Liver (tissue), 8 donors: ENCODE measurements at regions not wholly inside any gene's neighbourhood (a gene's known extent, or its start where the extent isn't known, plus 50 kb on each side); places are given as distances from the start of the nearest gene placed in this dataset.

Experiments used
- DNase-seq: peaks from one replicate; pipeline ENCODE4 v3.0.0-alpha.2; 2017; ENCODE audit warnings: low spot score
- H3K27ac ChIP-seq, 2 donors: one replicate each; pipeline ENCODE4 v1.7.0; 2013; ENCODE audit warnings: inconsistent platforms in 2 of 2, low read length in 2 of 2, control low read depth in 1 of 2, low read depth in 1 of 2, mild to moderate bottlenecking in 1 of 2
- H3K27me3 ChIP-seq, 4 donors: one replicate each; pipeline versions ENCODE4 v1.6.1 to v1.7.0; 2013; ENCODE audit warnings: low read length in 3 of 4, inconsistent platforms in 1 of 4, mild to moderate bottlenecking in 1 of 4, moderate library complexity in 1 of 4; ENCODE audit not compliant: control insufficient read depth in 4 of 4, insufficient read depth in 4 of 4
- H3K36me3 ChIP-seq, 4 donors: one replicate each; pipeline versions ENCODE4 v1.6.1 to v1.7.0; 2013; ENCODE audit warnings: low read length in 3 of 4, mild to moderate bottlenecking in 3 of 4, low read depth in 1 of 4, moderate library complexity in 1 of 4; ENCODE audit not compliant: control insufficient read depth in 4 of 4, insufficient read depth in 3 of 4
- H3K4me1 ChIP-seq, 4 donors: one replicate each; pipeline versions ENCODE4 v1.6.1 to v1.7.0; 2013; ENCODE audit warnings: low read length in 3 of 4, mild to moderate bottlenecking in 3 of 4, moderate library complexity in 1 of 4; ENCODE audit not compliant: control insufficient read depth in 4 of 4, insufficient read depth in 4 of 4
- H3K4me3 ChIP-seq, 3 donors: one replicate each; pipeline versions ENCODE4 v1.6.1 to v1.7.0; 2013; ENCODE audit warnings: low read length in 3 of 3, control low read depth in 1 of 3, low read depth in 1 of 3, mild to moderate bottlenecking in 1 of 3
- H3K9ac ChIP-seq, 2 donors: one replicate each; pipeline ENCODE4 v1.7.0; 2013; ENCODE audit warnings: low read length in 2 of 2, mild to moderate bottlenecking in 2 of 2, moderate library complexity in 2 of 2, control low read depth in 1 of 2, low read depth in 1 of 2
- H3K9me3 ChIP-seq, 4 donors: one replicate each; pipeline versions ENCODE4 v1.6.1 to v1.7.0; 2013; ENCODE audit warnings: low read length in 3 of 4; ENCODE audit not compliant: control insufficient read depth in 4 of 4
- ATF3 ChIP-seq: IDR thresholded peaks from 2 replicates; pipeline ENCODE4 v1.6.1; 2016; ENCODE audit warnings: antibody characterized with exemption
- CTCF ChIP-seq: fragments of 150-350 bp; IDR thresholded peaks from 2 replicates; pipeline ENCODE4 v1.5.1; 2017; ENCODE audit warnings: improper control_type of control experiment, low read depth, low read length; ENCODE audit not compliant: missing input control
- EGR1 ChIP-seq, 2 donors: IDR thresholded peaks; 2 replicates each; pipeline ENCODE4 v1.6.1; 2016 to 2018; ENCODE audit warnings: antibody characterized with exemption in 2 of 2, low read depth in 2 of 2
- FOXA1 ChIP-seq: IDR thresholded peaks from 2 replicates; pipeline ENCODE4 v1.6.1; 2016; ENCODE audit warnings: antibody characterized with exemption
- FOXA2 ChIP-seq: IDR thresholded peaks from 2 replicates; pipeline ENCODE4 v1.6.1; 2016; ENCODE audit warnings: antibody characterized with exemption
- GABPA ChIP-seq, 2 donors: IDR thresholded peaks in 1 of 2; conservative IDR thresholded peaks in 1 of 2; 2 replicates each; pipeline ENCODE4 v1.6.1; 2016; ENCODE audit warnings: antibody characterized with exemption in 2 of 2, mild to moderate bottlenecking in 1 of 2, moderate library complexity in 1 of 2
- HNF4A ChIP-seq, 2 donors: conservative IDR thresholded peaks; 2 replicates each; pipeline ENCODE4 v1.6.1; 2016; ENCODE audit warnings: antibody characterized with exemption in 2 of 2, mild to moderate bottlenecking in 2 of 2
- HNF4G ChIP-seq: IDR thresholded peaks from 2 replicates; pipeline ENCODE4 v1.6.1; 2016; ENCODE audit warnings: antibody characterized with exemption
- JUND ChIP-seq, 2 donors: IDR thresholded peaks; 2 replicates each; pipeline ENCODE4 v1.6.1; 2016; ENCODE audit warnings: antibody characterized with exemption in 2 of 2
- MAX ChIP-seq: IDR thresholded peaks from 2 replicates; pipeline ENCODE4 v1.6.1; 2016; ENCODE audit warnings: antibody characterized with exemption
- NR2F2 ChIP-seq: IDR thresholded peaks from 2 replicates; pipeline ENCODE4 v1.6.1; 2016; ENCODE audit warnings: antibody characterized with exemption
- RAD21 ChIP-seq, 2 donors: IDR thresholded peaks; 2 replicates each; pipeline ENCODE4 v1.6.1; 2016; ENCODE audit warnings: antibody characterized with exemption in 2 of 2, mild to moderate bottlenecking in 2 of 2
- REST ChIP-seq: IDR thresholded peaks from 2 replicates; pipeline ENCODE4 v1.6.1; 2016; ENCODE audit warnings: antibody characterized with exemption, mild to moderate bottlenecking
- RXRA ChIP-seq, 2 donors: IDR thresholded peaks; 2 replicates each; pipeline ENCODE4 v1.6.1; 2017 to 2018; ENCODE audit warnings: antibody characterized with exemption in 2 of 2, mild to moderate bottlenecking in 1 of 2
- YY1 ChIP-seq: IDR thresholded peaks from 2 replicates; pipeline ENCODE4 v1.6.1; 2016; ENCODE audit warnings: antibody characterized with exemption, mild to moderate bottlenecking
- ZBTB33 ChIP-seq: IDR thresholded peaks from 2 replicates; pipeline ENCODE4 v1.6.1; 2016; ENCODE audit warnings: antibody characterized with exemption
- WGBS: extraction: QIAGEN DNeasy Blood & Tissue Kit; methylation state at CpG from one replicate; pipeline ENCODE4 v1.1.7; 2013; 5-methylcytosine and 5-hydroxymethylcytosine counted together
- donor health status: healthy.
- donor health status: healthy.
- donor health status: healthy.
- donor health status: healthy.
- donor health status: healthy.

- no peaks in the 10 kb centered on the region for H3K27me3 ChIP-seq
- H3K36me3 ChIP-seq: no peaks in the 10 kb centered on the region
- no peaks in the 10 kb centered on the region for H3K4me1 ChIP-seq
- no peak overlapping the region for H3K27ac ChIP-seq
- no peak overlapping the region for H3K4me3 ChIP-seq
- H3K9ac ChIP-seq: no peak overlapping the region
- H3K9me3 ChIP-seq: peaks cover 0 to 3% (median 1%) of the 10 kb centered on the region in 4 donors
- DNase-seq: no peak
- TF ChIP-seq MAX (no peak), JUND (IDR thresholded peaks at IDR 0.05) (no peak), FOXA1 (no peak), RAD21 (IDR thresholded peaks at IDR 0.05) (no peak), FOXA2 (no peak), GABPA (IDR thresholded peaks at IDR 0.05 in 1 of 2, conservative IDR thresholded peaks at IDR 0.05 in 1 of 2) (no peak), EGR1 (IDR thresholded peaks at IDR 0.05; ENCODE audit: low read depth in 2 of 2) (no peak), NR2F2 (no peak), HNF4G (no peak), RXRA (IDR thresholded peaks at IDR 0.05) (no peak)
These were observed 132.4 kb upstream of the TET2 start for GRCh38 chr4:105014234-105014633.

- DNase-seq: no peak
- WGBS: 70% methylated on average over 4 of the region's 4 CpGs
- Histone ChIP-seq H3K9me3 (peaks cover 0 to 3% (median 1%) of the 10 kb centered on the region in 4 donors), H3K4me3 (no peak overlapping the region), H3K9ac (no peak overlapping the region), H3K36me3 (no peaks in the 10 kb centered on the region), H3K4me1 (no peaks in the 10 kb centered on the region), H3K27me3 (no peaks in the 10 kb centered on the region), H3K27ac (no peak overlapping the region)
- no peak for TF ChIP-seq HNF4G
- no peak for TF ChIP-seq ATF3
- no peak for TF ChIP-seq RAD21 (IDR thresholded peaks at IDR 0.05)
- TF ChIP-seq GABPA (IDR thresholded peaks at IDR 0.05 in 1 of 2, conservative IDR thresholded peaks at IDR 0.05 in 1 of 2): no peak
- TF ChIP-seq CTCF: no peak
- no peak for TF ChIP-seq NR2F2
- TF ChIP-seq FOXA2: no peak
- no peak for TF ChIP-seq MAX
- no peak for TF ChIP-seq FOXA1
- TF ChIP-seq ZBTB33: no peak
- TF ChIP-seq HNF4A (conservative IDR thresholded peaks at IDR 0.05): no peak
- no peak for TF ChIP-seq REST
- no peak for TF ChIP-seq YY1
- no peak for TF ChIP-seq EGR1 (IDR thresholded peaks at IDR 0.05; ENCODE audit: low read depth in 2 of 2)
These were observed 132.0 kb upstream of the TET2 start for GRCh38 chr4:105014635-105015034.
